ENCODE measurements at regions not wholly inside any gene's neighbourhood (a gene's known extent, or its start where the extent isn't known, plus 50 kb on each side); places are given as distances from the start of the nearest gene placed in this dataset.
"Not testable (repeated sequence)": the region's sequence is repeated elsewhere in the genome, so short reads cannot be mapped to it uniquely, and the experiment has no call there.

DNA sequence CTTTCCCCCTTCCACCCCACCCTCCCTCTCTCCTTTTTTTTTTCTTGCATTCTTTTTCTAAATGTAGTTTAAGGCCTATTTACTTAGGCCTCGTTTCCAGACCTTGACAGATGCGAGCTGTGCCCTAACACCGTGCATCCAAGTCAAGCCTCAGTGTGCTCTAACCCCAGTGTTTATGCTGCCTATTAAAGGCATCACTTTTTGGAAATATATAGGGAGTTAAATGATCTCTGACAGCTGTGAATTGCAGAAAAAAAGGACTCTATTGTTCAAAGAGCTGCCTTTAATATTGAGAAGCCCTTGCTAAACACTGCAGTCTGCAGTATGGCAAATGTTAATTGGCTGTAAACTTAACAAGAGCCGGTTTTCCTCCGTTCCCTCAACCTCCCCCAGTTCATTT lies 270.4 kb upstream of the TUT7 start:
- Histone ChIP-seq H3K27me3 (ENCODE audit: insufficient read depth, low read length) (no peaks in the 10 kb centered on the region), H3K4me1 (ENCODE audit: insufficient read depth, low read length, severe bottlenecking) (no peaks in the 10 kb centered on the region), H4K20me1 (ENCODE audit: insufficient read depth, low read length) (no peaks in the 10 kb centered on the region), H3K9me3 (ENCODE audit: low read length) (no peaks in the 10 kb centered on the region), H2AFZ (ENCODE audit: low read length) (no peak overlapping the region), H3K79me2 (ENCODE audit: insufficient read depth, low read length) (no peaks in the 10 kb centered on the region), H3K9ac (ENCODE audit: low read length) (no peak overlapping the region), H3F3A (ENCODE audit: insufficient read depth, low read length) (no peaks in the 10 kb centered on the region), H3K27ac (ENCODE audit: low read depth, low read length, poor library complexity, severe bottlenecking) (no peak overlapping the region), H3K9me2 (ENCODE audit: low read depth, low read length) (no peaks in the 10 kb centered on the region), H3K36me3 (ENCODE audit: insufficient read depth, low read length) (no peaks in the 10 kb centered on the region), H3K4me2 (ENCODE audit: low read length) (no peak overlapping the region), H3K4me3 (ENCODE audit: low read depth, low read length, poor library complexity, severe bottlenecking) (no peak overlapping the region)
- TF ChIP-seq, protein P1, sequence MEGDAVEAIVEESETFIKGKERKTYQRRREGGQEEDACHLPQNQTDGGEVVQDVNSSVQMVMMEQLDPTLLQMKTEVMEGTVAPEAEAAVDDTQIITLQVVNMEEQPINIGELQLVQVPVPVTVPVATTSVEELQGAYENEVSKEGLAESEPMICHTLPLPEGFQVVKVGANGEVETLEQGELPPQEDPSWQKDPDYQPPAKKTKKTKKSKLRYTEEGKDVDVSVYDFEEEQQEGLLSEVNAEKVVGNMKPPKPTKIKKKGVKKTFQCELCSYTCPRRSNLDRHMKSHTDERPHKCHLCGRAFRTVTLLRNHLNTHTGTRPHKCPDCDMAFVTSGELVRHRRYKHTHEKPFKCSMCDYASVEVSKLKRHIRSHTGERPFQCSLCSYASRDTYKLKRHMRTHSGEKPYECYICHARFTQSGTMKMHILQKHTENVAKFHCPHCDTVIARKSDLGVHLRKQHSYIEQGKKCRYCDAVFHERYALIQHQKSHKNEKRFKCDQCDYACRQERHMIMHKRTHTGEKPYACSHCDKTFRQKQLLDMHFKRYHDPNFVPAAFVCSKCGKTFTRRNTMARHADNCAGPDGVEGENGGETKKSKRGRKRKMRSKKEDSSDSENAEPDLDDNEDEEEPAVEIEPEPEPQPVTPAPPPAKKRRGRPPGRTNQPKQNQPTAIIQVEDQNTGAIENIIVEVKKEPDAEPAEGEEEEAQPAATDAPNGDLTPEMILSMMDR (IDR thresholded peaks at IDR 0.05; ENCODE audit: low read length) = no peak
- no peak for TF ChIP-seq EZH2 (IDR thresholded peaks at IDR 0.05; ENCODE audit: borderline replicate concordance, low read length)

DNA sequence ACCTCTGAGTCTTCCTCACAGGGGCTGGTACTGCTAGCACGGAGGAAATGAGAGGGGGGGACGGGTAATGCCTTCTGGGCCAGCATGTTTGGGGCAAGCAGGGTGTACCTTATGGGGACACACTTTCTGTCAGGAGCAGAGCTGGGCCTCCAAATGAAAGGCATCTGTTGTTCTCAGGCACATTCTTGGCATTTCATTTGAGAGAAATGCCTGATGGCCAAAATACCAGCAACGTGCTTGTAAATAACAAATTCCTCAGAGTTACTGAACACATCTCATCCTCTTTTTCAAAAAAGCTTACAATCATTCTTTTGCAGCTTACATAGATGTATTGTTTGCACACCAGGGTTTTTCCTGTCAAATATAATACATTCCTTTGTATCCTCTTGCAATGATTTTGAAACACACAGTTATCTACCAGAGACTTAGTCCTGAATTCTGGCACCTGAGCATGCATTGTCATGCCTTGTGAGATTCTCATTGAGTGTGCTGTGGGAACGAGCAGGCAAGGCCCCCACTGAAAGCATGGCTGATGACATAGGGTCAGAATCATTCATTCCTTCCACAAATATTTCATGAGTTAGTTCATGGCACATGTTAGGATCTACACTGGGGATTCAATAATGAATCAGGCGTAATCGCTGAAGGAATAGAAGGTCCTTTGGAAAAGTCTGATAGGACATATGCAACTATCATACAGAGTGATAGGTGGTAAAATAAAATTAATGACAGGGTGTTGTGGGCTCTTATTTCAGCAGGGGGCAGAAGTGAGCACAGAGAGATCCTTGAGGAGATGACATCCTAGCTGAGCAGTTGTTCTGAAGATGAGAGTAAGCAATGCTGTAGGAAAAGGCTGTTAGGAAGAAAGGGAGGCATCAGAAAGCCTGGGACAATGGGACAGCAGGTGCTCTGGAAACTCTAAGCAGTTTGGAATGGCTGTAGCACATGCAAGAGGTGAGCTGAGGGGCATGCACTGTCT lies 260.9 kb upstream of the TUT7 start:
- no peak for TF ChIP-seq EZH2 (IDR thresholded peaks at IDR 0.05; ENCODE audit: borderline replicate concordance, low read length)
- TF ChIP-seq, protein P1 (IDR thresholded peaks at IDR 0.05; ENCODE audit: low read length) = peak; percentile 53
- Histone ChIP-seq H4K20me1 (ENCODE audit: insufficient read depth, low read length) (no peaks in the 10 kb centered on the region), H3K9ac (ENCODE audit: low read length) (no peak overlapping the region), H3F3A (ENCODE audit: insufficient read depth, low read length) (no peaks in the 10 kb centered on the region), H3K9me2 (ENCODE audit: low read depth, low read length) (no peaks in the 10 kb centered on the region), H3K79me2 (ENCODE audit: insufficient read depth, low read length) (no peaks in the 10 kb centered on the region), H3K27me3 (ENCODE audit: insufficient read depth, low read length) (no peaks in the 10 kb centered on the region), H3K4me2 (ENCODE audit: low read length) (no peak overlapping the region), H3K36me3 (ENCODE audit: insufficient read depth, low read length) (no peaks in the 10 kb centered on the region), H3K27ac (ENCODE audit: low read depth, low read length, poor library complexity, severe bottlenecking) (no peak overlapping the region), H2AFZ (ENCODE audit: low read length) (no peak overlapping the region), H3K9me3 (ENCODE audit: low read length) (no peaks in the 10 kb centered on the region), H3K4me1 (ENCODE audit: insufficient read depth, low read length, severe bottlenecking) (no peaks in the 10 kb centered on the region), H3K4me3 (ENCODE audit: low read depth, low read length, poor library complexity, severe bottlenecking) (no peak overlapping the region)

DNA sequence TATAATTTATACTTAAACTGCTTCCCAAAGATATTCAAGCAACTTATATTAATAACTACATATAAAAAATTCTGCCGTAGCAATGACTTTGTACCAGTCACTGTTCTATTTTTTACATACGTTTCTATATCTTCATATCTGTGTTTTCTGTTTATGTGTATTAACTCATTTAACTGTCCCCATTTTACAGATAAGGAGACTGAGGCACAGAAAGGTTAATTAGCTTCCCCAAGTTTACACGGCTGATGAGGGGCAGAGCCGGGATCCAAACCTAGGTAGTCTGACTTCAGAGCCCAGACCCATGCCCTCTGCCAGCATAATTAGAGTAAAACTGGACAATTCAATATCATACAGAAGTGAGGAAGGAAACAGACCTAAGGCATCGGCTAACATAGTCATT lies 259.7 kb upstream of the TUT7 start:
- H3K27ac ChIP-seq (ENCODE audit: low read depth, low read length, poor library complexity, severe bottlenecking) = no peak overlapping the region
- no peaks in the 10 kb centered on the region for H3K79me2 ChIP-seq (ENCODE audit: insufficient read depth, low read length)

DNA sequence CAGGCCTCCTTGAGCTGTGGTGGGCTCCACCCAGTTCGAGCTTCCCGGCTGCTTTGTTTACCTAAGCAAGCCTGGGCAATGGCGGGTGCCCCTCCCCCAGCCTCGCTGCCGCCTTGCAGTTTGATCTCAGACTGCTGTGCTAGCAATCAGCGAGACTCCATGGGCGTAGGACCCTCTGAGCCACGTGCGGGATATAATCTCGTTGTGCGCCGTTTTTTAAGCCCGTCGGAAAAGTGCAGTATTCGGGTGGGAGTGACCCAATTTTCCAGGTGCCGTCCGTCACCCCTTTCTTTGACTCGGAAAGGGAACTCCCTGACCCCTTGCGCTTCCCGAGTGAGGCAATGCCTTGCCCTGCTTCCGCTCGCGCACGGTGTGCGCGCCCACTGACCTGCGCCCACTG lies 257.3 kb upstream of the TUT7 start:
- H3F3A ChIP-seq (ENCODE audit: insufficient read depth, low read length); H3K4me1 ChIP-seq (ENCODE audit: insufficient read depth, low read length, severe bottlenecking); H3K27ac ChIP-seq (ENCODE audit: low read depth, low read length, poor library complexity, severe bottlenecking); H3K79me2 ChIP-seq (ENCODE audit: insufficient read depth, low read length); H3K4me3 ChIP-seq (ENCODE audit: low read depth, low read length, poor library complexity, severe bottlenecking); H3K36me3 ChIP-seq (ENCODE audit: insufficient read depth, low read length); H3K9ac ChIP-seq (ENCODE audit: low read length); H2AFZ ChIP-seq (ENCODE audit: low read length); H3K9me2 ChIP-seq (ENCODE audit: low read depth, low read length); H3K4me2 ChIP-seq (ENCODE audit: low read length); H3K9me3 ChIP-seq (ENCODE audit: low read length); H3K27me3 ChIP-seq (ENCODE audit: insufficient read depth, low read length); H4K20me1 ChIP-seq (ENCODE audit: insufficient read depth, low read length): not testable (repeated sequence)

More for the DNA sequence above, 259.7 kb upstream of the TUT7 start:
- H3K9me2 ChIP-seq (ENCODE audit: low read depth, low read length) = no peaks in the 10 kb centered on the region
- H4K20me1 ChIP-seq (ENCODE audit: insufficient read depth, low read length) = no peaks in the 10 kb centered on the region
- TF ChIP-seq, protein P1 (IDR thresholded peaks at IDR 0.05; ENCODE audit: low read length) = no peak
- no peak for TF ChIP-seq EZH2 (IDR thresholded peaks at IDR 0.05; ENCODE audit: borderline replicate concordance, low read length)
- H3K27me3 ChIP-seq (ENCODE audit: insufficient read depth, low read length) = no peaks in the 10 kb centered on the region
- no peak overlapping the region for H2AFZ ChIP-seq (ENCODE audit: low read length)
- H3K4me1 ChIP-seq (ENCODE audit: insufficient read depth, low read length, severe bottlenecking) = no peaks in the 10 kb centered on the region
- H3K4me3 ChIP-seq (ENCODE audit: low read depth, low read length, poor library complexity, severe bottlenecking) = no peak overlapping the region
- H3K4me2 ChIP-seq (ENCODE audit: low read length) = no peak overlapping the region
- H3K9me3 ChIP-seq (ENCODE audit: low read length) = no peaks in the 10 kb centered on the region
- H3K9ac ChIP-seq (ENCODE audit: low read length) = no peak overlapping the region
- H3K36me3 ChIP-seq (ENCODE audit: insufficient read depth, low read length) = no peaks in the 10 kb centered on the region
- H3F3A ChIP-seq (ENCODE audit: insufficient read depth, low read length) = no peaks in the 10 kb centered on the region

Measured in OCI-LY1 (cell line).